ENCODE measurements at regions not wholly inside any gene's neighbourhood (a gene's known extent, or its start where the extent isn't known, plus 50 kb on each side); places are given as distances from the start of the nearest gene placed in this dataset.

DNA sequence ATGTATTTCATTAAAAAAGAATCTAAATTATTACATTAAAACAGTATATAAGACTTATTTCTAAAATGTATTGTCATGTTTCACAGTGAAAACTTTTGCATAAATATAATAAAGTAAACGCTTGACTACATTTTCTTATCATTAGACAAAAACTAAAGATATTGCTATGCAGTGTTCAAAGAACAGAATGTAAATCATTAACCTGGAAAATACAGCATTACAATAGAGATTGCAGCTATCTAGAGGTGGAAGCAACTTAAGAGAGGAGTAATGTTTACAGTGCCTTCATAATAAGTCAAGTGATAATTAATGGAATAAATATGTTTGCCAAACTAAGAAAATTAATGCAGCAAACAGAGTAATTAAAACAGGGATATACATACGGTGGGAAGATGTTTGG lies 940.9 kb downstream of the FSTL5 start:
- H3K36me3 ChIP-seq (ENCODE audit: insufficient read depth, low read length) = no peaks in the 10 kb centered on the region
- no peaks in the 10 kb centered on the region for H4K20me1 ChIP-seq (ENCODE audit: insufficient read depth, low read length)
- no peaks in the 10 kb centered on the region for H3K4me1 ChIP-seq (ENCODE audit: insufficient read depth, low read length)
- TF ChIP-seq, protein P1, sequence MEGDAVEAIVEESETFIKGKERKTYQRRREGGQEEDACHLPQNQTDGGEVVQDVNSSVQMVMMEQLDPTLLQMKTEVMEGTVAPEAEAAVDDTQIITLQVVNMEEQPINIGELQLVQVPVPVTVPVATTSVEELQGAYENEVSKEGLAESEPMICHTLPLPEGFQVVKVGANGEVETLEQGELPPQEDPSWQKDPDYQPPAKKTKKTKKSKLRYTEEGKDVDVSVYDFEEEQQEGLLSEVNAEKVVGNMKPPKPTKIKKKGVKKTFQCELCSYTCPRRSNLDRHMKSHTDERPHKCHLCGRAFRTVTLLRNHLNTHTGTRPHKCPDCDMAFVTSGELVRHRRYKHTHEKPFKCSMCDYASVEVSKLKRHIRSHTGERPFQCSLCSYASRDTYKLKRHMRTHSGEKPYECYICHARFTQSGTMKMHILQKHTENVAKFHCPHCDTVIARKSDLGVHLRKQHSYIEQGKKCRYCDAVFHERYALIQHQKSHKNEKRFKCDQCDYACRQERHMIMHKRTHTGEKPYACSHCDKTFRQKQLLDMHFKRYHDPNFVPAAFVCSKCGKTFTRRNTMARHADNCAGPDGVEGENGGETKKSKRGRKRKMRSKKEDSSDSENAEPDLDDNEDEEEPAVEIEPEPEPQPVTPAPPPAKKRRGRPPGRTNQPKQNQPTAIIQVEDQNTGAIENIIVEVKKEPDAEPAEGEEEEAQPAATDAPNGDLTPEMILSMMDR (IDR thresholded peaks at IDR 0.05; ENCODE audit: extremely low read depth, low read depth, low read length) = no peak
- no peak overlapping the region for H3K4me2 ChIP-seq (ENCODE audit: insufficient read depth, low read length)
- H3K79me2 ChIP-seq (ENCODE audit: insufficient read depth, low read length) = no peaks in the 10 kb centered on the region
- no peak overlapping the region for H3K27ac ChIP-seq (ENCODE audit: low read depth, low read length)
- no peak overlapping the region for H3K4me3 ChIP-seq (ENCODE audit: insufficient read depth, low read length)
- no peaks in the 10 kb centered on the region for H3K27me3 ChIP-seq (ENCODE audit: insufficient read depth, low read length)
- no peak overlapping the region for H2AFZ ChIP-seq (ENCODE audit: low read length)
- no peak for DNase-seq (ENCODE audit: insufficient read length, low spot score, missing footprints)
- no peaks in the 10 kb centered on the region for H3K9me3 ChIP-seq (ENCODE audit: low read depth, low read length)

DNA sequence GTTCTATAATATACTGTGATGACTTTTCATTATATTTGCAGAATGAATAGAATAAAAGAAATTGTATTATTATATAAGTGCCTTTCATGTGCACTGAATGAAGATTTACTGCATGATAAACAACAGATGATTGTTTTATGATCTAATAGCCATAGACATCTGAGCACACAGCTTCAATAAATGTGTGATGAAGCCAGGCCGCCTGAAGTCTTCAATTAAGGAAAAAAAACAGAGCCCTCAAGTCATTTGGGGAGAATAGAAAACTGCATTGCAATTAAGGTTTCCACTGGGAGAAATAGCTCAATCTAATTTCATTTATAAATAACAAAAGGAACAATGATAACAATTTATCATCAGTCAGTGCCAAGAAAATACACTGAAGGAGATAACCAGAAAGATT lies 955.2 kb downstream of the FSTL5 start:
- H3K4me2 ChIP-seq (ENCODE audit: insufficient read depth, low read length) = no peak overlapping the region
- no peak overlapping the region for H3K4me3 ChIP-seq (ENCODE audit: insufficient read depth, low read length)
- H2AFZ ChIP-seq (ENCODE audit: low read length) = no peak overlapping the region
- no peak overlapping the region for H3K27ac ChIP-seq (ENCODE audit: low read depth, low read length)
- TF ChIP-seq, protein P1 (IDR thresholded peaks at IDR 0.05; ENCODE audit: extremely low read depth, low read depth, low read length) = no peak
- H3K27me3 ChIP-seq (ENCODE audit: insufficient read depth, low read length) = no peaks in the 10 kb centered on the region
- peaks cover 3% of the 10 kb centered on the region for H3K9me3 ChIP-seq (ENCODE audit: low read depth, low read length)
- H3K36me3 ChIP-seq (ENCODE audit: insufficient read depth, low read length) = no peaks in the 10 kb centered on the region
- H3K79me2 ChIP-seq (ENCODE audit: insufficient read depth, low read length) = no peaks in the 10 kb centered on the region
- H4K20me1 ChIP-seq (ENCODE audit: insufficient read depth, low read length) = no peaks in the 10 kb centered on the region
- H3K4me1 ChIP-seq (ENCODE audit: insufficient read depth, low read length) = no peaks in the 10 kb centered on the region
- DNase-seq (ENCODE audit: insufficient read length, low spot score, missing footprints) = no peak

DNA sequence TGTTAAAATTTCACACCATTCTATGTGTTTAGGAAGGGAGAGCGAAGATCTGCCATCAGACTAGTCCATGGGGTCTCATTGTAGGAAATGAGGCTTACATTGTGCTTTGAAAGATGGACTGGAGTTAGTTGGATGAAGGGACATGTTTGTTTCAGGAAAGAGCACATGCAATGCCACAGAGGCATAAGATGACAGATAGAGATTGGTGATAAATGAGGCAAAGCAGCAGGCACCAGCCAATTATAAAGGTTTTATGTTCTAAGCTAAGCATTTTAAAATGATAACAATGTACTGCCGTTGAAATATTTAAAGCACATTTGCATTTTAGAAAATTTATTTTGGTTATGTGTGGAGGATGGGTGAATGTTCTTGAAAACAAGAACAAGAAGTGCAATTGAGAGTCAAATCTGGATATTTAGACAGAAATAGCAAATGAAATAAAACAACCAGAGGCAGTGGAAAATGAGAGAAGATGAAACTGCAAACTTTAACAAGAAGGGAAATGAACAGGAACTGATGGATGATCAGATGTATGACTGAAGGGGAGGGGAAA lies 957.2 kb downstream of the FSTL5 start:
- Histone ChIP-seq H3K4me2 (ENCODE audit: insufficient read depth, low read length) (no peak overlapping the region), H3K27me3 (ENCODE audit: insufficient read depth, low read length) (no peaks in the 10 kb centered on the region), H3K4me1 (ENCODE audit: insufficient read depth, low read length) (no peaks in the 10 kb centered on the region), H3K27ac (ENCODE audit: low read depth, low read length) (no peak overlapping the region), H3K36me3 (ENCODE audit: insufficient read depth, low read length) (no peaks in the 10 kb centered on the region), H2AFZ (ENCODE audit: low read length) (no peak overlapping the region), H3K79me2 (ENCODE audit: insufficient read depth, low read length) (no peaks in the 10 kb centered on the region), H3K9me3 (ENCODE audit: low read depth, low read length) (peaks cover 3% of the 10 kb centered on the region), H4K20me1 (ENCODE audit: insufficient read depth, low read length) (no peaks in the 10 kb centered on the region), H3K4me3 (ENCODE audit: insufficient read depth, low read length) (no peak overlapping the region)
- TF ChIP-seq, protein P1 (IDR thresholded peaks at IDR 0.05; ENCODE audit: extremely low read depth, low read depth, low read length) = no peak
- no peak for DNase-seq (ENCODE audit: insufficient read length, low spot score, missing footprints)

DNA sequence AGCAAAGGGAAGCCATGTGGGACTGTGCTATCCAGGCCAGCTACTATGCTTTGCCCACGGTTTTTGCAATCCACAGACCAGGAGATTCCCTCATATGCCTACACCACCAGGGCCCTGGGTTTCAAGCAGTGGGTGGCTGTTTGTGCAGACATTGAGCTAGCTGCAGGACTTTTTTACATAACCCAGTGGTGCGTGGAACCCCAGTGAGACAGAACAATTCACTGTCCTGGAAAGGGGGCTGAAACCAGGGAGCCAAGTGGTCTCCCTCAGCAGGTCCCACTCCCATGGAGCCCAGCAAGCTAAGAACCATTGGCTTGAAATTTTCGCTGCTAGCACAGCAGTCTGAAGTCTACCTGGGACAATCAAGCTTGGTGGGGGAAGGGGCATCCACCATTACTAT lies 959.9 kb downstream of the FSTL5 start:
- no peak overlapping the region for H3K4me3 ChIP-seq (ENCODE audit: insufficient read depth, low read length)
- H4K20me1 ChIP-seq (ENCODE audit: insufficient read depth, low read length) = no peaks in the 10 kb centered on the region
- H3K27ac ChIP-seq (ENCODE audit: low read depth, low read length) = no peak overlapping the region
- no peak overlapping the region for H3K4me2 ChIP-seq (ENCODE audit: insufficient read depth, low read length)
- no peaks in the 10 kb centered on the region for H3K36me3 ChIP-seq (ENCODE audit: insufficient read depth, low read length)
- no peaks in the 10 kb centered on the region for H3K27me3 ChIP-seq (ENCODE audit: insufficient read depth, low read length)
- H3K4me1 ChIP-seq (ENCODE audit: insufficient read depth, low read length) = no peaks in the 10 kb centered on the region
- no peak for DNase-seq (ENCODE audit: insufficient read length, low spot score, missing footprints)
- peaks cover 3% of the 10 kb centered on the region for H3K9me3 ChIP-seq (ENCODE audit: low read depth, low read length)
- TF ChIP-seq, protein P1 (IDR thresholded peaks at IDR 0.05; ENCODE audit: extremely low read depth, low read depth, low read length) = no peak
- no peaks in the 10 kb centered on the region for H3K79me2 ChIP-seq (ENCODE audit: insufficient read depth, low read length)
- H2AFZ ChIP-seq (ENCODE audit: low read length) = no peak overlapping the region
